GM12878 (cell line): ENCODE measurements at regions not wholly inside any gene's neighbourhood (a gene's known extent, or its start where the extent isn't known, plus 50 kb on each side); places are given as distances from the start of the nearest gene placed in this dataset.
A peak's percentile ranks its signal among the peaks of the same experiment; 100 is the strongest.

ENCODE experiments used
- ATAC-seq: fragments of 200-7000 bp; cut with Tn5 transposase; 3 replicates; pipeline ENCODE4 v1.9.1; 2020; ENCODE audit warnings: mild to moderate bottlenecking, moderate library complexity
- BruUV-seq: library from RNA; stranded (reverse); fragments of 400-500 nt; replicated peaks from 2 replicates; lab custom pipeline; 2021; lab: Mats Ljungman, UMichigan
- CTCF ChIA-PET: fragments of 300-600 bp; sonication (Branson Sonifier 250); formaldehyde crosslinking; extraction: SDS; loops from one replicate; lab custom pipeline; 2021; ENCODE audit warnings: inconsistent platforms; lab: Yijun Ruan, JAX
- POLR2A ChIA-PET: fragments of 350-600 bp; formaldehyde crosslinking; extraction: SDS; loops from one replicate; lab custom pipeline; 2021; ENCODE audit warnings: inconsistent platforms; lab: Charles Lee
- RAD21 ChIA-PET: fragments of 300-600 bp; sonication (Branson Sonifier 250); formaldehyde crosslinking; loops from one replicate; lab custom pipeline; 2023; ENCODE audit warnings: antibody characterized with exemption; ENCODE audit not compliant: unreplicated experiment; lab: Charles Lee
- SMC1A ChIA-PET: fragments of 300-600 bp; sonication (Branson Sonifier 250); formaldehyde crosslinking; loops from one replicate; lab custom pipeline; 2023; ENCODE audit not compliant: unreplicated experiment, uncharacterized antibody; lab: Charles Lee
- DNase-seq: peaks from one replicate; pipeline ENCODE4 v3.0.0-alpha.2; 2011; ENCODE audit warnings: low read depth, low spot score
- FAIRE-seq: peaks from 3 replicates; lab custom pipeline; 2011; peaks lifted over from hg19 to GRCh38; lab: Jason Lieb, UNC
- H2AFZ ChIP-seq: 2 replicates; pipeline ENCODE4 v1.6.0; 2011; ENCODE audit warnings: low read depth, low read length, control low read depth; ENCODE audit not compliant: control insufficient read depth
- H3K27ac ChIP-seq: 2 replicates; pipeline ENCODE4 v1.5.1; 2011; ENCODE audit warnings: control low read depth; ENCODE audit not compliant: control insufficient read depth, insufficient read depth
- H3K27me3 ChIP-seq, 2 experiments: replicated peaks in 1 of 2; 2 replicates each; pipeline versions ENCODE4 v1.6.0 to v1.6.1; 2011; ENCODE audit warnings: low read length in 1 of 2; ENCODE audit not compliant: control insufficient read depth in 2 of 2, insufficient read depth in 2 of 2
- H3K36me3 ChIP-seq, 2 experiments: 2 replicates each; pipeline ENCODE4 v1.5.1; 2011; ENCODE audit warnings: low read length in 1 of 2; ENCODE audit not compliant: control insufficient read depth in 2 of 2, insufficient read depth in 2 of 2
- H3K4me1 ChIP-seq: 2 replicates; pipeline ENCODE4 v1.6.1; 2011; ENCODE audit warnings: mild to moderate bottlenecking, low read length, moderate library complexity, mixed read lengths; ENCODE audit not compliant: control insufficient read depth, insufficient read depth
- H3K4me2 ChIP-seq: 2 replicates; pipeline ENCODE4 v1.6.0; 2011; ENCODE audit warnings: control low read depth; ENCODE audit not compliant: control insufficient read depth, insufficient read depth
- H3K4me3 ChIP-seq: fragments of 200-600 bp; sonication (generic); 2 replicates; pipeline ENCODE4 v1.5.1; 2016
- H3K79me2 ChIP-seq: 2 replicates; pipeline ENCODE4 v1.6.0; 2011; ENCODE audit warnings: low read length; ENCODE audit not compliant: control insufficient read depth, insufficient read depth
- H3K9ac ChIP-seq: 2 replicates; pipeline ENCODE4 v1.8.0; 2011; ENCODE audit warnings: low read length, control low read depth, mixed read lengths; ENCODE audit not compliant: control insufficient read depth, insufficient read depth
- H3K9me3 ChIP-seq: replicated peaks from 3 replicates; pipeline ENCODE4 v1.5.1; 2011; ENCODE audit warnings: mild to moderate bottlenecking, low read length; ENCODE audit not compliant: control insufficient read depth, insufficient read depth
- H4K20me1 ChIP-seq: 2 replicates; pipeline ENCODE4 v1.6.0; 2011; ENCODE audit not compliant: control insufficient read depth, insufficient read depth
- ATF7 ChIP-seq: fragments of 450-650 bp; IDR thresholded peaks from 2 replicates; pipeline ENCODE4 v1.6.1; 2016; ENCODE audit warnings: low read depth, mild to moderate bottlenecking
- BHLHE40 ChIP-seq, 2 experiments: fragments of 450-650 bp in 1 of 2; IDR thresholded peaks; 2 replicates each; pipeline ENCODE4 v1.6.1; 2011 to 2017; ENCODE audit warnings: low read depth in 2 of 2, borderline replicate concordance in 1 of 2, improper control_type of control experiment in 1 of 2, low read length in 1 of 2, mild to moderate bottlenecking in 1 of 2
- CEBPB ChIP-seq, 2 experiments: fragments of 150-350 bp in 1 of 2; IDR thresholded peaks; 2 replicates each; pipeline ENCODE4 v1.6.1; 2012 to 2014; ENCODE audit warnings: low read depth in 2 of 2, low read length in 2 of 2, borderline replicate concordance in 1 of 2, inconsistent platforms in 1 of 2
- CREB1 ChIP-seq: IDR thresholded peaks from 2 replicates; pipeline ENCODE4 v1.6.1; 2012; ENCODE audit warnings: low read depth, mild to moderate bottlenecking, inconsistent platforms
- CREM ChIP-seq: IDR thresholded peaks from 2 replicates; pipeline ENCODE4 v1.6.1; 2014; ENCODE audit warnings: antibody characterized with exemption, low read depth
- EP300 ChIP-seq, 2 experiments: fragments of 150-350 bp in 1 of 2; IDR thresholded peaks; 2 replicates each; pipeline ENCODE4 v1.6.1; 2011 to 2012; ENCODE audit warnings: low read depth in 2 of 2, low read length in 2 of 2, borderline replicate concordance in 1 of 2, improper control_type of control experiment in 1 of 2, inconsistent platforms in 1 of 2; ENCODE audit not compliant: control insufficient read depth in 1 of 2
- GATAD2B ChIP-seq: fragments of 450-650 bp; conservative IDR thresholded peaks from 2 replicates; pipeline ENCODE4 v1.6.1; 2017; ENCODE audit warnings: low read depth, mild to moderate bottlenecking, moderate library complexity
- HDAC6 ChIP-seq: fragments of 200-600 bp; sonication (generic); IDR thresholded peaks from one replicate; pipeline ENCODE4 v1.8.0; 2017; ENCODE audit warnings: antibody characterized with exemption; ENCODE audit not compliant: unreplicated experiment
- IRF5 ChIP-seq: fragments of 450-650 bp; IDR thresholded peaks from 2 replicates; pipeline ENCODE4 v1.6.1; 2017; ENCODE audit warnings: borderline replicate concordance
- MAX ChIP-seq: IDR thresholded peaks from 2 replicates; pipeline ENCODE4 v1.6.1; 2012; ENCODE audit warnings: low read depth, low read length, improper control_type of control experiment
- MEF2B ChIP-seq: fragments of 450-650 bp; IDR thresholded peaks from 2 replicates; pipeline ENCODE4 v1.6.1; 2018; ENCODE audit warnings: mild to moderate bottlenecking, moderate library complexity; ENCODE audit not compliant: partially characterized antibody, poor library complexity, severe bottlenecking
- NFYB ChIP-seq: IDR thresholded peaks from 2 replicates; pipeline ENCODE4 v1.6.1; 2011; ENCODE audit warnings: low read depth, mild to moderate bottlenecking, low read length, improper control_type of control experiment, moderate library complexity; ENCODE audit not compliant: insufficient read depth
- NKRF ChIP-seq: fragments of 450-650 bp; conservative IDR thresholded peaks from 2 replicates; pipeline ENCODE4 v1.6.1; 2017; ENCODE audit warnings: mild to moderate bottlenecking, moderate library complexity
- PAX5 ChIP-seq: IDR thresholded peaks from 2 replicates; pipeline ENCODE4 v1.6.1; 2011; ENCODE audit warnings: low read depth, low read length, borderline replicate concordance
- POLR2A ChIP-seq: IDR thresholded peaks from 2 replicates; pipeline ENCODE4 v1.6.1; 2011; ENCODE audit warnings: low read depth, mild to moderate bottlenecking, low read length
- RUNX3 ChIP-seq: IDR thresholded peaks from 2 replicates; pipeline ENCODE4 v1.6.1; 2012; ENCODE audit warnings: low read length, inconsistent platforms
- SIN3A ChIP-seq: IDR thresholded peaks from 2 replicates; pipeline ENCODE4 v1.6.1; 2012; ENCODE audit warnings: low read depth, low read length, improper control_type of control experiment
- SP1 ChIP-seq: IDR thresholded peaks from one replicate; pipeline ENCODE4 v1.6.1; 2011; ENCODE audit warnings: low read depth, low read length
- WGBS: methylation state at CpG from one replicate; pipeline ENCODE4 v1.1.6; 2016; ENCODE audit warnings: low lambda C conversion rate; ENCODE audit not compliant: insufficient replicate concordance, insufficient coverage; ENCODE audit errors: missing lambda C conversion rate; 5-methylcytosine and 5-hydroxymethylcytosine counted together
- in situ Hi-C: fragments of 300-500 bp; cut with MboI; formaldehyde crosslinking; loops from 9 replicates; pipeline ENCODE4 v1.14.3; 2018; ENCODE audit warnings: mixed read lengths
- intact Hi-C: fragments of 100-400 bp; cut with micrococcal nuclease; formaldehyde crosslinking; loops from one replicate; pipeline ENCODE4 v1.14.2; 2022; ENCODE audit not compliant: unreplicated experiment
- TF ChIP-seq, protein P1 (sequence below), 3 experiments: IDR thresholded peaks in 2 of 3; conservative IDR thresholded peaks in 1 of 3; 2 replicates each; pipeline ENCODE4 v1.5.1; 2011; ENCODE audit warnings: low read depth in 3 of 3, low read length in 3 of 3, mild to moderate bottlenecking in 3 of 3, control low read depth in 2 of 3, moderate library complexity in 2 of 3, inconsistent platforms in 1 of 3, mixed read lengths in 1 of 3; ENCODE audit not compliant: control insufficient read depth in 2 of 3, insufficient read depth in 1 of 3; ENCODE audit errors: extremely low read depth in 1 of 3

GRCh38 chr13:23980160-23980551 is 82.9 kb upstream of the C1QTNF9B start:
- peak; percentile 87 for FAIRE-seq
- peak; percentile 96 for ATAC-seq
- Histone ChIP-seq H3K27me3 (no peaks in the 10 kb centered on the region), H3K9me3 (no peaks in the 10 kb centered on the region), H3K4me2 (peak overlapping the region; percentile 95), H3K79me2 (no peaks in the 10 kb centered on the region), H4K20me1 (no peaks in the 10 kb centered on the region), H3K9ac (no peak overlapping the region), H3K4me1 (peaks cover 4% of the 10 kb centered on the region), H2AFZ (peak overlapping the region; percentile 22), H3K27ac (no peak overlapping the region), H3K36me3 (no peaks in the 10 kb centered on the region), H3K4me3 (peak overlapping the region; percentile 64)
- SMC1A ChIA-PET, result interaction anchor here (1.5 to 1.6 kb wide), 3 partner anchors 12 to 26 kb away, joined by 3 to 5 read pairs (median 3); no protein-coding TSS in a partner anchor
- 5% methylated on average over 16 of the region's 28 CpGs for WGBS
- no TSS peak for BruUV-seq
- intact Hi-C loops, result no loop called here
- CTCF ChIA-PET, result interaction anchor here (1.0 to 1.1 kb wide), 3 partner anchors 18 to 60 kb away, joined by 3 read pairs; no protein-coding TSS in a partner anchor
- POLR2A ChIA-PET, result no interaction called here
- no peak for DNase-seq
- RAD21 ChIA-PET, result interaction anchor here (0.7 to 1.7 kb wide), 3 partner anchors 22 to 100 kb away, joined by 3 to 5 read pairs (median 3); no protein-coding TSS in a partner anchor
- in situ Hi-C loops, result no loop called here
- peak; percentile 49 for TF ChIP-seq CREB1
- peak; percentile 69 for TF ChIP-seq MEF2B
- TF ChIP-seq NFYB, result no peak
- no peak for TF ChIP-seq PAX5
- TF ChIP-seq SIN3A, result peak; percentile 80
- TF ChIP-seq, protein P1, sequence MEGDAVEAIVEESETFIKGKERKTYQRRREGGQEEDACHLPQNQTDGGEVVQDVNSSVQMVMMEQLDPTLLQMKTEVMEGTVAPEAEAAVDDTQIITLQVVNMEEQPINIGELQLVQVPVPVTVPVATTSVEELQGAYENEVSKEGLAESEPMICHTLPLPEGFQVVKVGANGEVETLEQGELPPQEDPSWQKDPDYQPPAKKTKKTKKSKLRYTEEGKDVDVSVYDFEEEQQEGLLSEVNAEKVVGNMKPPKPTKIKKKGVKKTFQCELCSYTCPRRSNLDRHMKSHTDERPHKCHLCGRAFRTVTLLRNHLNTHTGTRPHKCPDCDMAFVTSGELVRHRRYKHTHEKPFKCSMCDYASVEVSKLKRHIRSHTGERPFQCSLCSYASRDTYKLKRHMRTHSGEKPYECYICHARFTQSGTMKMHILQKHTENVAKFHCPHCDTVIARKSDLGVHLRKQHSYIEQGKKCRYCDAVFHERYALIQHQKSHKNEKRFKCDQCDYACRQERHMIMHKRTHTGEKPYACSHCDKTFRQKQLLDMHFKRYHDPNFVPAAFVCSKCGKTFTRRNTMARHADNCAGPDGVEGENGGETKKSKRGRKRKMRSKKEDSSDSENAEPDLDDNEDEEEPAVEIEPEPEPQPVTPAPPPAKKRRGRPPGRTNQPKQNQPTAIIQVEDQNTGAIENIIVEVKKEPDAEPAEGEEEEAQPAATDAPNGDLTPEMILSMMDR (IDR thresholded peaks at IDR 0.05 in 2 of 3, conservative IDR thresholded peaks at IDR 0.05 in 1 of 3; ENCODE audit: control insufficient read depth in 2 of 3, extremely low read depth in 1 of 3, insufficient read depth in 1 of 3, low read depth in 3 of 3, low read length in 3 of 3), result no peak
- TF ChIP-seq CREM, result no peak
- 0 out of 4 replicates have a peak, but pooled peaks of 1 of the 2 experiments have one; percentile 17 for TF ChIP-seq BHLHE40 (IDR thresholded peaks at IDR 0.05; ENCODE audit: borderline replicate concordance in 1 of 2, low read depth in 2 of 2, low read length in 1 of 2)
- peak in 1 of 2 experiments; percentile 22; a peak in 1 of 4 replicates for TF ChIP-seq CEBPB (IDR thresholded peaks at IDR 0.05; ENCODE audit: borderline replicate concordance in 1 of 2, low read depth in 2 of 2, low read length in 2 of 2)
- no peak for TF ChIP-seq IRF5
- TF ChIP-seq HDAC6, result no peak
- peak; percentile 66 for TF ChIP-seq RUNX3
- TF ChIP-seq POLR2A, result no peak
- 0 out of 2 replicates have a peak, but pooled peaks have one; percentile 24 for TF ChIP-seq ATF7
- TF ChIP-seq SP1, result no peak
- no peak for TF ChIP-seq GATAD2B
- 0 out of 4 replicates have a peak, but pooled peaks of 1 of the 2 experiments have one; percentile 13 for TF ChIP-seq EP300 (IDR thresholded peaks at IDR 0.05; ENCODE audit: borderline replicate concordance in 1 of 2, control insufficient read depth in 1 of 2, low read depth in 2 of 2, low read length in 2 of 2)
- 0 out of 2 replicates have a peak, but pooled peaks have one; percentile 20 for TF ChIP-seq NKRF
- TF ChIP-seq MAX, result peak; percentile 40; the same call in 1 of the 2 replicates
